Caco-2 (cell line): ENCODE measurements at regions not wholly inside any gene's neighbourhood (a gene's known extent, or its start where the extent isn't known, plus 50 kb on each side); places are given as distances from the start of the nearest gene placed in this dataset.
"Not testable (repeated sequence)": the region's sequence is repeated elsewhere in the genome, so short reads cannot be mapped to it uniquely, and the experiment has no call there.

Experiments
- BruUV-seq: library from RNA; stranded (reverse); fragments of 400-500 nt; replicated peaks from 2 replicates; lab custom pipeline; 2021; lab: Mats Ljungman, UMichigan
- CTCF ChIA-PET: fragments of 300-600 bp; sonication (Branson Sonifier 250); formaldehyde crosslinking; loops from one replicate; lab custom pipeline; 2022; ENCODE audit warnings: antibody characterized with exemption; lab: Charles Lee
- POLR2A ChIA-PET: fragments of 300-600 bp; sonication (Branson Sonifier 250); formaldehyde crosslinking; loops from one replicate; lab custom pipeline; 2022; ENCODE audit warnings: antibody characterized with exemption; lab: Charles Lee
- DNase-seq, 2 experiments: peaks; one replicate each; pipeline versions ENCODE4 v3.0.0 to v3.0.0-alpha.2; 2020 to 2022
- H3K27me3 ChIP-seq: replicated peaks from 2 replicates; pipeline ENCODE4 v1.6.0; 2011; ENCODE audit warnings: low read length; ENCODE audit not compliant: control insufficient read depth, insufficient read depth
- H3K36me3 ChIP-seq: 2 replicates; pipeline ENCODE4 v1.5.1; 2011; ENCODE audit warnings: low read length; ENCODE audit not compliant: control insufficient read depth, insufficient read depth
- H3K4me1 ChIP-seq: fragments of 250-450 bp; sonication (Bioruptor Pico); 2 replicates; pipeline ENCODE4 v1.5.1; 2020; ENCODE audit warnings: mild to moderate bottlenecking
- H3K4me3 ChIP-seq: 2 replicates; pipeline ENCODE4 v1.5.1; 2011; ENCODE audit warnings: low read depth, mild to moderate bottlenecking, control low read depth, low read length
- H3K9me3 ChIP-seq: fragments of 250-450 bp; sonication (Bioruptor Pico); 2 replicates; pipeline ENCODE4 v1.5.1; 2020; ENCODE audit warnings: mild to moderate bottlenecking, moderate library complexity
- H3K27ac Mint-ChIP-seq: one replicate; pipeline ENCODE4 v1.8.0; 2022; ENCODE audit warnings: mixed read lengths; ENCODE audit not compliant: unreplicated experiment
- H3K27me3 Mint-ChIP-seq: one replicate; pipeline ENCODE4 v1.8.0; 2022; ENCODE audit warnings: mixed read lengths; ENCODE audit not compliant: insufficient read depth, unreplicated experiment
- H3K36me3 Mint-ChIP-seq: one replicate; pipeline ENCODE4 v1.8.0; 2022; ENCODE audit warnings: mild to moderate bottlenecking, mixed read lengths; ENCODE audit not compliant: insufficient read depth, unreplicated experiment
- H3K4me1 Mint-ChIP-seq: one replicate; pipeline ENCODE4 v1.8.0; 2022; ENCODE audit warnings: low read depth, mixed read lengths; ENCODE audit not compliant: unreplicated experiment
- H3K4me3 Mint-ChIP-seq: one replicate; pipeline ENCODE4 v1.8.0; 2022; ENCODE audit warnings: mild to moderate bottlenecking, moderate library complexity, mixed read lengths; ENCODE audit not compliant: unreplicated experiment
- H3K9me3 Mint-ChIP-seq: one replicate; pipeline ENCODE4 v1.8.0; 2022; ENCODE audit warnings: mixed read lengths; ENCODE audit not compliant: unreplicated experiment
- CTCF ChIP-seq, 2 experiments: fragments of 200-600 bp in 1 of 2; IDR thresholded peaks; 1 replicate in 1 of 2; 2 replicates in 1 of 2; pipeline versions ENCODE4 v1.5.1 to v1.8.0; 2011 to 2022; ENCODE audit warnings: antibody characterized with exemption in 1 of 2, control low read depth in 1 of 2, inconsistent platforms in 1 of 2, low read depth in 1 of 2, low read length in 1 of 2, mild to moderate bottlenecking in 1 of 2, moderate library complexity in 1 of 2; ENCODE audit not compliant: insufficient read depth in 1 of 2, severe bottlenecking in 1 of 2, unreplicated experiment in 1 of 2
- intact Hi-C: fragments of 100-400 bp; cut with micrococcal nuclease; formaldehyde crosslinking; loops from one replicate; pipeline ENCODE4 v1.10.0; 2022; ENCODE audit not compliant: unreplicated experiment

- POLR2A ChIA-PET, result no interaction called here
- CTCF ChIA-PET, result no interaction called here
- BruUV-seq, result no TSS peak
- H3K27me3 Mint-ChIP-seq, result no peaks in the 10 kb centered on the region
- H3K4me1 Mint-ChIP-seq, result peaks cover 9% of the 10 kb centered on the region
- no peak overlapping the region for H3K4me3 Mint-ChIP-seq
- H3K9me3 Mint-ChIP-seq, result no peaks in the 10 kb centered on the region
- no peak for DNase-seq
- Histone ChIP-seq H3K9me3 (no peaks in the 10 kb centered on the region), H3K4me1 (no peaks in the 10 kb centered on the region), H3K36me3 (no peaks in the 10 kb centered on the region), H3K4me3 (no peak overlapping the region), H3K27me3 (no peaks in the 10 kb centered on the region)
- no peaks in the 10 kb centered on the region for H3K36me3 Mint-ChIP-seq
- no peak overlapping the region for H3K27ac Mint-ChIP-seq
- intact Hi-C loops, result no loop called here
- no peak for TF ChIP-seq CTCF (IDR thresholded peaks at IDR 0.05; ENCODE audit: insufficient read depth in 1 of 2, low read depth in 1 of 2, low read length in 1 of 2, severe bottlenecking in 1 of 2, unreplicated experiment in 1 of 2)
Measured at GRCh38 chr4:52203351-52203750, 152.2 kb downstream of the SPATA18 start.

GRCh38 chr4:52204921-52205320, 153.8 kb downstream of the SPATA18 start:
- Histone ChIP-seq H3K4me1 (no peaks in the 10 kb centered on the region), H3K27me3 (no peaks in the 10 kb centered on the region), H3K9me3 (no peaks in the 10 kb centered on the region), H3K36me3 (no peaks in the 10 kb centered on the region), H3K4me3 (no peak overlapping the region)
- TF ChIP-seq CTCF (IDR thresholded peaks at IDR 0.05; ENCODE audit: insufficient read depth in 1 of 2, low read depth in 1 of 2, low read length in 1 of 2, severe bottlenecking in 1 of 2, unreplicated experiment in 1 of 2), result no peak
- no peaks in the 10 kb centered on the region for H3K36me3 Mint-ChIP-seq
- CTCF ChIA-PET, result no interaction called here
- H3K4me1 Mint-ChIP-seq, result peaks cover 14% of the 10 kb centered on the region
- no peak overlapping the region for H3K27ac Mint-ChIP-seq
- intact Hi-C loops, result no loop called here
- no peaks in the 10 kb centered on the region for H3K9me3 Mint-ChIP-seq
- no peak for DNase-seq
- no TSS peak for BruUV-seq
- POLR2A ChIA-PET, result no interaction called here
- H3K4me3 Mint-ChIP-seq, result no peak overlapping the region
- no peaks in the 10 kb centered on the region for H3K27me3 Mint-ChIP-seq

DNA sequence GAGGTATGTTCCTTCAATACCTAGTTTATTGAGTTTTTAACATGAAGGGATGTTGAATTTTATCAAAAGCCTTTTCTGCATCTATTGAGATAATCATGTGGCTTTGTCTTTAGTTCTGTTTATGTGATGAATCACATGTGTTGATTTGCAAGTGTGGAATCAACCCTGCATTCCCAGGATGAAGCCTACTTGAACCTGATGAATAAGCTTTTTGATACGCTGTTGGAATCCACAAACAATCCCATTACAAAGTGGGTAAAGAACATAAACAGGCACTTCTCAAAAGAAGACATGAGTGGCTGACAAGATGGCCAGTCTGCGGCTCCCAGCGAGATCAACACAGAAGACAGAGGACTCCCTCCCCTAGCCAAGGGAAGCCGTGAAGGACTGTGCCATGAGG, 156.0 kb downstream of the SPATA18 start:
- BruUV-seq, H3K27me3 Mint-ChIP-seq: not testable (repeated sequence)

GRCh38 chr4:52212702-52213101, 161.6 kb downstream of the SPATA18 start:
- Histone ChIP-seq H3K27me3 (no peaks in the 10 kb centered on the region), H3K9me3 (no peaks in the 10 kb centered on the region), H3K4me1 (no peaks in the 10 kb centered on the region), H3K36me3 (no peaks in the 10 kb centered on the region), H3K4me3 (no peak overlapping the region)
- TF ChIP-seq CTCF (IDR thresholded peaks at IDR 0.05; ENCODE audit: insufficient read depth in 1 of 2, low read depth in 1 of 2, low read length in 1 of 2, severe bottlenecking in 1 of 2, unreplicated experiment in 1 of 2), result no peak
- H3K27ac Mint-ChIP-seq, result no peak overlapping the region
- H3K27me3 Mint-ChIP-seq, result peaks cover under 1% of the 10 kb centered on the region
- BruUV-seq, result no TSS peak
- H3K36me3 Mint-ChIP-seq, result no peaks in the 10 kb centered on the region
- ChIA-PET POLR2A (interaction anchor here (0.8 kb wide), 1 partner anchor 539 kb away, joined by 5 read pairs; no protein-coding TSS in a partner anchor), CTCF (no interaction called here)
- peaks cover 6% of the 10 kb centered on the region for H3K4me1 Mint-ChIP-seq
- DNase-seq, result no peak
- H3K4me3 Mint-ChIP-seq, result no peak overlapping the region
- intact Hi-C loops, result no loop called here
- H3K9me3 Mint-ChIP-seq, result no peaks in the 10 kb centered on the region

More for the DNA sequence above, 156.0 kb downstream of the SPATA18 start:
- H3K9me3 ChIP-seq, H3K36me3 ChIP-seq, H3K27ac Mint-ChIP-seq, H3K4me3 Mint-ChIP-seq, POLR2A ChIA-PET, H3K4me3 ChIP-seq, CTCF ChIA-PET, H3K36me3 Mint-ChIP-seq, H3K4me1 Mint-ChIP-seq, H3K4me1 ChIP-seq, H3K9me3 Mint-ChIP-seq, H3K27me3 ChIP-seq, DNase-seq, intact Hi-C loops: not testable (repeated sequence)
